Activated T-cell treated with anti-CD3 and anti-CD28 coated beads for 24 hours (primary cell): ENCODE measurements at regions not wholly inside any gene's neighbourhood (a gene's known extent, or its start where the extent isn't known, plus 50 kb on each side); places are given as distances from the start of the nearest gene placed in this dataset.
A peak's percentile ranks its signal among the peaks of the same experiment; 100 is the strongest.

Source experiments
- DNase-seq: peaks from one replicate; pipeline ENCODE4 v3.0.0-alpha.2; 2020; ENCODE audit warnings: low read depth

GRCh38 chr12:111310076-111310870 lies 58.6 kb downstream of the PHETA1 start:
- DNase-seq, result no peak

GRCh38 chr12:111309584-111309983 lies 59.3 kb downstream of the PHETA1 start:
- DNase-seq, result no peak

- no peak for DNase-seq
Observed at GRCh38 chr12:111308473-111308872, 60.4 kb downstream of the PHETA1 start.

GRCh38 chr12:111304642-111305071 lies 64.2 kb downstream of the PHETA1 start:
- peak; percentile 23 for DNase-seq

- DNase-seq, result no peak
Observed at GRCh38 chr12:111303531-111303930, 65.4 kb downstream of the PHETA1 start.

GRCh38 chr12:111298582-111299436 lies 70.1 kb downstream of the PHETA1 start:
- peak; percentile 32 for DNase-seq

- no peak for DNase-seq
Observed at GRCh38 chr12:111297703-111298426, 71.0 kb downstream of the PHETA1 start.

- DNase-seq, result no peak
Observed at GRCh38 chr12:111296906-111297463, 71.9 kb downstream of the PHETA1 start.

GRCh38 chr12:111295176-111295575 lies 73.7 kb downstream of the PHETA1 start:
- DNase-seq, result no peak

GRCh38 chr12:111293266-111294009 lies 75.5 kb downstream of the PHETA1 start:
- DNase-seq, result no peak

- DNase-seq, result no peak
Observed at GRCh38 chr12:111291357-111291756, 77.5 kb downstream of the PHETA1 start.

GRCh38 chr12:111288771-111289170 lies 80.1 kb downstream of the PHETA1 start:
- no peak for DNase-seq

GRCh38 chr12:111287125-111287900 lies 81.6 kb downstream of the PHETA1 start:
- no peak for DNase-seq

- DNase-seq, result no peak
Observed at GRCh38 chr12:111285200-111285599, 83.7 kb downstream of the PHETA1 start.

GRCh38 chr12:111284709-111285108 lies 84.2 kb downstream of the PHETA1 start:
- DNase-seq, result no peak

GRCh38 chr12:111283966-111284365 lies 84.9 kb downstream of the PHETA1 start:
- DNase-seq, result no peak

- DNase-seq, result no peak
Observed at GRCh38 chr12:111283521-111283920, 85.4 kb downstream of the PHETA1 start.

- no peak for DNase-seq
Observed at GRCh38 chr12:111277570-111277969, 91.3 kb downstream of the PHETA1 start.

- no peak for DNase-seq
Observed at GRCh38 chr12:111276146-111276545, 92.7 kb downstream of the PHETA1 start.

- DNase-seq, result no peak
Observed at GRCh38 chr12:111275308-111275707, 93.6 kb downstream of the PHETA1 start.

- no peak for DNase-seq
Observed at GRCh38 chr12:111274777-111275176, 94.1 kb downstream of the PHETA1 start.
